ENCODE measurements at regions not wholly inside any gene's neighbourhood (a gene's known extent, or its start where the extent isn't known, plus 50 kb on each side); places are given as distances from the start of the nearest gene placed in this dataset.
A peak's percentile ranks its signal among the peaks of the same experiment; 100 is the strongest.
"Not testable (repeated sequence)": the region's sequence is repeated elsewhere in the genome, so short reads cannot be mapped to it uniquely, and the experiment has no call there.

DNA sequence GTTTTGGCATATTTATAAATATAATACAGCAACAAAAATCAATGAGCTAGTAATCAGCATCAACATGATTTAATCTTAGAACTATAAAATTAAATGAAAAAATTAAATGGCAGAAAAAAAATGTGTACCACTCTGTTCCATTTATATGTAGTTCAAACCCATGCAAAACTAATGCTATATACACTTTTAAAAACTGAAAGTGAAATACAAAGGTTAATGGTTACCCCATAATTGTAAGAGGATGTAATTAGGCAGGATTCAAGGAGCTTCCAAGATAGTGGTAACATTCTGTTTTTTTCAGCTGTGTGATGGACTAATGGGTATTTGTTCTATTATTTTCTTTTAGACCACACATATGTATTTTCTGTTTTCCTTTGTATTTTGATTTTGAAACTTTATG lies 492.1 kb downstream of the UTRN start:
- intact Hi-C loops (cut with micrococcal nuclease) = loop anchor here (10.0 kb wide), 1 partner anchor 158 kb away; no protein-coding TSS in a partner anchor
- Mint-ChIP-seq H3K36me3 (ENCODE audit: low read depth) (peaks cover 40% of the 10 kb centered on the region), H3K4me1 (ENCODE audit: low read depth) (no peaks in the 10 kb centered on the region), H3K27ac (no peak overlapping the region), H3K27me3 (ENCODE audit: insufficient read depth) (no peaks in the 10 kb centered on the region), H3K9me3 (no peaks in the 10 kb centered on the region), H3K4me3 (no peak overlapping the region)
- no peak for DNase-seq (ENCODE audit: low spot score)

DNA sequence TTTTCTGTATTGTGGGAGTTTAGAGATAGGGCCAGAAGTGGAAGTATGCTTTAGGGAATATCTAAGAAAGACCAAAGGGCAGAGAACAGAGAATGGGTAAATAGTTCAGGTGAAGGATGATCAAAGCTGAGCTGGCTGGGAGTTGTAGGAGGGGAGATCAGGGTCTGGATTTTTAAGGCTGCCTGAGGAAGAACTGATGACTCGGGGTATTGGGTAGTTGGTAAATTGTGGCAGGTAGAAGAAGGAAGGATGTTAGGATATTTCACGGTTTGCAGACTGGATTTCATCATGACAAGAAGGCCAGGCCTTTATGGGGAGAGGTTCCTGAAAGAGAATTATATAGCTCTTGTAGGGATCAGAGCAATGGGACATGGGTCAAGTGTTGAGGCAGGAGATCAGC lies 492.9 kb downstream of the UTRN start:
- peaks cover 39% of the 10 kb centered on the region for H3K36me3 Mint-ChIP-seq (ENCODE audit: low read depth)
- no peak overlapping the region for H3K4me3 Mint-ChIP-seq
- no peaks in the 10 kb centered on the region for H3K4me1 Mint-ChIP-seq (ENCODE audit: low read depth)
- intact Hi-C loops (cut with micrococcal nuclease) = loop anchor here (10.0 kb wide), 1 partner anchor 157 kb away; no protein-coding TSS in a partner anchor
- H3K27me3 Mint-ChIP-seq (ENCODE audit: insufficient read depth) = no peaks in the 10 kb centered on the region
- H3K9me3 Mint-ChIP-seq = no peaks in the 10 kb centered on the region
- H3K27ac Mint-ChIP-seq = peak overlapping the region; percentile 5
- DNase-seq (ENCODE audit: low spot score) = no peak

DNA sequence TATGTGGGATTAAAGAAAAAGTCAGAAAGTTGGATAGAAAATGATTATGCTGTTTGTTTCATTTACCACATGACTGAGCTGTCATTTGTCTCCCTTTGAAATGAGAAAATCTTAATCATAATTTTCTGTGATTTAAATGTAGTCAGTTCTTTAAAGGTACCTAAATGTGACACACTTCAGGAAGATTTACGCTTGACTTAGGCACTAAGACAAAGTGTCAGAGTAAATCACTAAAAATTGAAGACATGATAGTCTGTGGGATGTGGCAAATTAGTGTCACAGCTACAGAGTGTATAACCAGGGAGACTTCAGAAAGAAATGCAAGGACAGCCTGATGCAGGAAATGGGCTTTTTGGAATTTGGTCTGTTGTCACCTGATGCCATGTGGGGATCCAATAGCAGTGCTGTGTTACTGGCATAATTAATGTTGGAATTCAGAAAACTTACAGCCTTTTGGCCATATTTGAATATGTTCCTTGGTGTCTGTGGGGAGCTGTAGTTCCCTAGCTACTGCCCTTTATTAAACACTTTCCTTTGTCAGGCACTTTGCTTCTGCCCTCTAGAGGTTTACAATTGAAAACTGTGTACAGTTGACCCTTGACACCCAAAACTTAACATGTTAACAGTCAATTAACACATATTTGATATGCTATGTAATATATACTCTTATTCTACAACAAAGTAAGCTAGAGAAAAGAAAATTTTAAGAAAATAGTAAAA lies 493.8 kb downstream of the UTRN start:
- H3K36me3 Mint-ChIP-seq (ENCODE audit: low read depth) = peaks cover 32% of the 10 kb centered on the region
- H3K27ac Mint-ChIP-seq = no peak overlapping the region
- DNase-seq (ENCODE audit: low spot score) = no peak
- H3K4me1 Mint-ChIP-seq (ENCODE audit: low read depth) = no peaks in the 10 kb centered on the region
- H3K4me3 Mint-ChIP-seq = no peak overlapping the region
- H3K9me3 Mint-ChIP-seq = no peaks in the 10 kb centered on the region
- H3K27me3 Mint-ChIP-seq (ENCODE audit: insufficient read depth) = no peaks in the 10 kb centered on the region
- intact Hi-C loops (cut with micrococcal nuclease) = loop anchor here (10.0 kb wide), 1 partner anchor 156 kb away; no protein-coding TSS in a partner anchor

DNA sequence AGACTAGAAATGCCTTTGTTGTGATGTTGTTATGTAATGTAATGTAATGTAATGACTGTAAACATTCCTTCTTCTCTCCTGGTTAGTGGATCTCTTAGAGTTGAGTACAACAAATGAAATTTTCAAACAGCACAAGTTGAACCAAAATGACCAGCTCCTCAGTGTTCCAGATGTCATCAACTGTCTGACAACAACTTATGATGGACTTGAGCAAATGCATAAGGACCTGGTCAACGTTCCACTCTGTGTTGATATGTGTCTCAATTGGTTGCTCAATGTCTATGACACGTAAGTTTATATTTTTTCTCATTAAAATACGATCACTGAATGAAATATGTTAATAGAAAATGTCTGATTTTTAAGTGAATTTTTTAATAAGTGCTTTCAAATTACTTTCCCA lies 496.7 kb downstream of the UTRN start:
- H3K4me3 Mint-ChIP-seq = no peak overlapping the region
- H3K27me3 Mint-ChIP-seq (ENCODE audit: insufficient read depth) = no peaks in the 10 kb centered on the region
- no peak for DNase-seq (ENCODE audit: low spot score)
- no peaks in the 10 kb centered on the region for H3K4me1 Mint-ChIP-seq (ENCODE audit: low read depth)
- intact Hi-C loops (cut with micrococcal nuclease) = loop anchor here (1.0 kb wide), 1 partner anchor 199 kb away; no protein-coding TSS in a partner anchor
- no peak overlapping the region for H3K27ac Mint-ChIP-seq
- H3K36me3 Mint-ChIP-seq (ENCODE audit: low read depth) = peaks cover 15% of the 10 kb centered on the region
- H3K9me3 Mint-ChIP-seq = no peaks in the 10 kb centered on the region

DNA sequence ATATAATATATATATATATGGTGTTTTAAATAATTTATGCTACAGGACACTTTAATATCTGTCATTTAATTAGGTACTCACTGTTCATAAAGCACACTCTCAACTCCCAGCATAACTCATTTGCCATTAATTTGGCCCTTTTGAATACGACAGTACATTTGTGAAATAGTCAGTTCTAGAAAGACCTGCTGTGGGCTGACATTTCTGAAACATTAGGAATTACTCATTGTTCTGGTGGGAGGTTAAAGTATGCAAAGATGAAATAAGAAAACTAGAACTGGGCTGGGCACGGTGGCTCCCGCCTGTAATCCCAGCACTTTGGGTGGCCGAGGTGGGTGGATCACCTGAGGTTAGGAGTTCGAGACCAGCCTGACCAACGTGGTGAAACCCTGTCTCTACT lies 497.5 kb downstream of the UTRN start:
- no peaks in the 10 kb centered on the region for H3K27me3 Mint-ChIP-seq (ENCODE audit: insufficient read depth)

DNA sequence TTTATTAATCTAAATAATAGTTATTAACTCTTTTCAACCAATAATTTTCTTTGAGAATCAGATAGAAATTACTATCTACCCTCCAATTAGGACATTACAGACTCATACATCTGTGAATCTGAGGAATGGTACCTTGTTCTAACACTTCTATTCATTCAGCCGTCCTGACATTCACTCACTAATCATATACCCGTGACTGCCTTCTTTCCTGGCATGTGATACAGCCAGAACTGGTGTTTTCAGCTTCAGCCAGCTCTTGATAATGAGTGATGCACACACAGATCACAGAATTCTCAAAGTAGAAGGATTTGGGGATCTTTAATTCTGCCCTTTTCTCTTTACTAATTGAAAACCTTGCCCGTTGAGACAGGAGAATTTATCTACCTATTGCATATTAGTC lies 499.9 kb downstream of the UTRN start:
- peaks cover 14% of the 10 kb centered on the region for H3K36me3 Mint-ChIP-seq (ENCODE audit: low read depth)
- DNase-seq (ENCODE audit: low spot score) = no peak
- H3K27me3 Mint-ChIP-seq (ENCODE audit: insufficient read depth) = no peaks in the 10 kb centered on the region
- no peaks in the 10 kb centered on the region for H3K9me3 Mint-ChIP-seq
- no peak overlapping the region for H3K4me3 Mint-ChIP-seq
- H3K27ac Mint-ChIP-seq = no peak overlapping the region
- H3K4me1 Mint-ChIP-seq (ENCODE audit: low read depth) = no peaks in the 10 kb centered on the region
- intact Hi-C loops (cut with micrococcal nuclease) = no loop called here

More for the DNA sequence above, 497.5 kb downstream of the UTRN start:
- no peak overlapping the region for H3K4me3 Mint-ChIP-seq
- H3K4me1 Mint-ChIP-seq (ENCODE audit: low read depth) = no peaks in the 10 kb centered on the region
- DNase-seq (ENCODE audit: low spot score) = no peak
- H3K27ac Mint-ChIP-seq = no peak overlapping the region
- H3K36me3 Mint-ChIP-seq (ENCODE audit: low read depth) = peaks cover 14% of the 10 kb centered on the region
- H3K9me3 Mint-ChIP-seq = no peaks in the 10 kb centered on the region
- intact Hi-C loops (cut with micrococcal nuclease) = loop anchor here (1.0 kb wide), 1 partner anchor 199 kb away; no protein-coding TSS in a partner anchor

DNA sequence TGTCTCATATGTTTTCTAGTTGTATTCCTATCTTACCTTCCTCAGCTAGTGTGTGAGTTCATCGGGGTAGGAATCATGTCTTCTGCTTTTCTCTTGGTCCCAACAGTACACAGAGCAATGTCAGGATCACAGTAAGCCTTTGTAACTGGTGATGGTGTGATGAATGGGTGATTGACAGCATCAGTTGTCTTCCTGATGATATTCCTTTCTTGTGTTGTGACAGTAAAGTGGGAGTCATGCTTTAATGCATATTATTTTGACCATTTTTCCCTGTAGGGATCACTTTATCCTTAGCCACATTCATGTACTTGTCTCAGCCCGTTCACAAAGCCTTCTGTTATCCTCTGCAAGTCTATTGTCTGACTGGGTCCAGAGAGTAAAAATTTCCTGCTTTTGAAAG lies 501.7 kb downstream of the UTRN start:
- no peak for DNase-seq (ENCODE audit: low spot score)
- Mint-ChIP-seq H3K27ac (no peak overlapping the region), H3K4me1 (ENCODE audit: low read depth) (no peaks in the 10 kb centered on the region), H3K9me3 (no peaks in the 10 kb centered on the region), H3K27me3 (ENCODE audit: insufficient read depth) (no peaks in the 10 kb centered on the region), H3K4me3 (no peak overlapping the region), H3K36me3 (ENCODE audit: low read depth) (peaks cover 12% of the 10 kb centered on the region)
- intact Hi-C loops (cut with micrococcal nuclease) = no loop called here

DNA sequence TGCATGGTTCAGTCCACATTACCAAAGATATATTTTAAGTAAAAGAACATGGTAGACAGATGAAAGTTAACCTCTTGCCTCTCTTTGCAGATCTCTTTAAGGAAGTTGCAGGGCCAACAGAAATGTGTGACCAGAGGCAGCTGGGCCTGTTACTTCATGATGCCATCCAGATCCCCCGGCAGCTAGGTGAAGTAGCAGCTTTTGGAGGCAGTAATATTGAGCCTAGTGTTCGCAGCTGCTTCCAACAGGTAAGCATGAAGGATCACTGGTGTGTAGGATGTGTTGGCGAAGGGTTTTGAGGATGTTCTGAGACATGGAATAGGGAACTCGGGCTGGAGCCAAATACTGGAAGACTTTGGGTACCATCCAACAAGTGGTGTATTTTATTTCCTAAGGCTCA lies 508.6 kb downstream of the UTRN start:
- H3K4me3 Mint-ChIP-seq = no peak overlapping the region
- H3K9me3 Mint-ChIP-seq = peaks cover 9% of the 10 kb centered on the region
- no peaks in the 10 kb centered on the region for H3K27me3 Mint-ChIP-seq (ENCODE audit: insufficient read depth)
- H3K36me3 Mint-ChIP-seq (ENCODE audit: low read depth) = peaks cover 36% of the 10 kb centered on the region
- no peaks in the 10 kb centered on the region for H3K4me1 Mint-ChIP-seq (ENCODE audit: low read depth)
- H3K27ac Mint-ChIP-seq = no peak overlapping the region
- intact Hi-C loops (cut with micrococcal nuclease) = no loop called here
- DNase-seq (ENCODE audit: low spot score) = no peak

DNA sequence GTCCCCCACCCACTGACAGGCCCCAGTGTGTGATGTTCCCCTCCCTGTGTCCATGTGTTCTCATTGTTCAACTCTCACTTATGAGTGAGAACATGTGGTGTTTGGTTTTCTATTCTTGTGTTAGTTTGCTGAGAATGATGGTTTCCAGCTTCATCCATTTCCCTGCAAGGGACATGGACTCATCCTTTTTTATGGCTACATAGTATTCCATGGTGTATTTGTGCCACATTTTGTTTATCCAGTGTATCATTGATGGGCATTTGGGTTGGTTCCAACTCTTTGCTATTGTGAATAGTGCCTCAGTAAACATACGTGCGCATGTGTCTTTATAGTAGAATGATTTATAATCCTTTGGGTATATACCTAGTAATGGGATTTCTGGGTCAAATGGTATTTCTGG lies 509.9 kb downstream of the UTRN start:
- intact Hi-C loops (cut with micrococcal nuclease); H3K4me1 Mint-ChIP-seq (ENCODE audit: low read depth); H3K9me3 Mint-ChIP-seq; H3K4me3 Mint-ChIP-seq; H3K27me3 Mint-ChIP-seq (ENCODE audit: insufficient read depth); DNase-seq (ENCODE audit: low spot score); H3K27ac Mint-ChIP-seq: not testable (repeated sequence)
- peaks cover 42% of the 10 kb centered on the region for H3K36me3 Mint-ChIP-seq (ENCODE audit: low read depth)

DNA sequence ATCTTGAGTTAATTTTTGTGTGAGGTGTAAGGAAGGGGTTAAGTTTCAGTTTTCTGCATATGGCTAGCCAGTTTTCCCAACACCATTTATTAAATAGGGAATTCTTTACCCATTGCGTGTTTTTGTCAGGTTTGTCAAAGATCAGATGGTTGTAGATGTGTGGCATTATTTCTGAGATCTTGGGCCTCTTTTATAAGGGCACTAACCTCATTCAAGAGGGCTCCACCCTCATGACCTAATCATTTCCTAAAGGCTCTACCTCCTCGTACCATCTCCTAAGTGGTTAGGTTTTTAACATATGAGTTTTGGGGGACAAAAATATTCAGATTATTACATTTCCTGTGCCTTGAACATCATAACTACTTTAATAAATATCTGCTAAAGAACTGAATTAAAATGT lies 510.9 kb downstream of the UTRN start:
- Mint-ChIP-seq H3K36me3 (ENCODE audit: low read depth) (peaks cover 42% of the 10 kb centered on the region), H3K4me3 (no peak overlapping the region), H3K9me3 (peaks cover 9% of the 10 kb centered on the region)

DNA sequence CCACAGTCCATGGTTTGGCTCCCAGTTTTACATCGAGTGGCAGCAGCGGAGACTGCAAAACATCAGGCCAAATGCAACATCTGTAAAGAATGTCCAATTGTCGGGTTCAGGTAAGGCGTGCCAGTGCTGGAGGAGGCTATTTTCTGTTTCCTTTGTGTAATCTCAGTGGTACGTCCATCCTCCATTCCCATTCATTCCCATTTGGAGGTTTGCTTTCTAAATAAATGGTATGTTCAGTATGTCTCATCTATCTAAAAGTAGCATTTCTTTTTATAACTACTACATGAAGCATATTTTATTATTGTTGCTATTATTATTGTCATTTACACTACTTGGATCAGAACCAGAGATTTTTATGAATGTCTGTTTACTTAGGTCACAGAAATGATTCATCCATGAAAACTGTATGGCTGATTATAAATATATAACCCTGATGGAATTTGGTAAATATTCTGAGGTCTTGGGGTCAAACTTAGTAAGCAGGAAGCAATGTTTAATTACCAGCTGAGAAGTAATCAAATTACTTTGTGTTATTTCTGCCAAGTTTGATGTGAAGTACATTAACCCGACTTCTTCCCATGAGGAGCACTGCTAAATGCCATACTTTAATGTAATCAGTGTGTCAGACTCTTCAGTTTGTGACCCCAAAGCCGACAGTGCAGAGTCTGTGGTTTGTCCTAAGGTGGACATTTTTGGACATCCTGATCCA lies 512.9 kb downstream of the UTRN start:
- Mint-ChIP-seq H3K4me1 (ENCODE audit: low read depth) (no peaks in the 10 kb centered on the region), H3K27me3 (ENCODE audit: insufficient read depth) (no peaks in the 10 kb centered on the region), H3K9me3 (peaks cover 9% of the 10 kb centered on the region), H3K4me3 (no peak overlapping the region), H3K27ac (no peak overlapping the region), H3K36me3 (ENCODE audit: low read depth) (peaks cover 40% of the 10 kb centered on the region)
- no peak for DNase-seq (ENCODE audit: low spot score)
- intact Hi-C loops (cut with micrococcal nuclease) = no loop called here

More for the DNA sequence above, 510.9 kb downstream of the UTRN start:
- H3K27me3 Mint-ChIP-seq (ENCODE audit: insufficient read depth) = no peaks in the 10 kb centered on the region
- no peak for DNase-seq (ENCODE audit: low spot score)
- intact Hi-C loops (cut with micrococcal nuclease) = no loop called here
- no peak overlapping the region for H3K27ac Mint-ChIP-seq
- H3K4me1 Mint-ChIP-seq (ENCODE audit: low read depth) = no peaks in the 10 kb centered on the region

DNA sequence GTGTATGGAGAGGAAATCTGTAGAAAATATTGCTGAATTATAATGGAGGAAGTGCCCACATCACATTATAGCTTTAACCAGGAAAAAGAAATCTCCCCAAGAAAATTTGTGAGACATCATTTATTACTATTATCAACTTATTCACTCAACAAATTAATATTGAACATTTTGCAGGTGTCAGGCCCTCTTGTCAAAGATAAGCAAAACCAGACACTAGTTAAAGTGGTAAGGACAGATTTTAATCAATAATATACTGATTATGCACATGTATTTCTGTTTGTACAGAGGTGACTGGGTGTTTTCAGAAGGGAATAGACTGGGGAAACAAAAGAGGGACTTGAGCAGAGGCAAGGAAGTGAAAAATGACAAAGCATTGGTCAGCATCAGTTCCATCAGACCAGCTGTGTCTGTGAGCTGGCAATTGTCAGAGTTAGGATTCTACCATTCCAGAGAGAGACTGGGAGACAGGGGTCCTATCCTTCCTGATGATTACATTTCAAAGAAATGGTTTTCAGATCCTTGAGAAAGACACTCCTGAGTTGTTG lies 519.2 kb downstream of the UTRN start:
- Mint-ChIP-seq H3K36me3 (ENCODE audit: low read depth) (peaks cover 13% of the 10 kb centered on the region), H3K9me3 (no peaks in the 10 kb centered on the region), H3K27me3 (ENCODE audit: insufficient read depth) (no peaks in the 10 kb centered on the region), H3K4me1 (ENCODE audit: low read depth) (no peaks in the 10 kb centered on the region), H3K4me3 (no peak overlapping the region), H3K27ac (no peak overlapping the region)
- no peak for DNase-seq (ENCODE audit: low spot score)
- intact Hi-C loops (cut with micrococcal nuclease) = no loop called here

DNA sequence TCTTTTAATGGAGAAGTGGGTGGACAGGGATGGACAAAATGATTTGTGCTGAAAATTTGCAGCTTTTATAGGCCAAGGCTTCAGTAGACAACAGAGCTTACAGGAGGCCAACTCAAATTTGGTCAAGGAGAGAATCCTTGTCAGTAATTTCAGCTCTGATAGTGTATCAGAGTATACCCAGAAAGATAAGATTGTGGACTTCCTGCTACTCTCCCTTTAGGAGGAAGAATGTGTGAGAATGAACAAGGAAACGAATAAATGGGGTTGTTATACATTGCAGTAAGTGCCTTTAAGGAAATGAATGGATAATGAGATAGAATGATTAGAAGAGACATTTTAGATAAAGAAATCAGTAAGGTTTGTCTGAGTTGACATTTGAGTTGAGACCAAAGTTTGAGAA lies 519.9 kb downstream of the UTRN start:
- Mint-ChIP-seq H3K27ac (no peak overlapping the region), H3K27me3 (ENCODE audit: insufficient read depth) (no peaks in the 10 kb centered on the region), H3K9me3 (no peaks in the 10 kb centered on the region), H3K4me3 (no peak overlapping the region), H3K4me1 (ENCODE audit: low read depth) (no peaks in the 10 kb centered on the region), H3K36me3 (ENCODE audit: low read depth) (peaks cover 16% of the 10 kb centered on the region)
- intact Hi-C loops (cut with micrococcal nuclease) = no loop called here
- no peak for DNase-seq (ENCODE audit: low spot score)

Measured in activated T-helper 1 cell treated with anti-CD3 and anti-CD28 coated beads, Interleukin-12 subunit alpha, Interleukin-12 subunit beta, Interleukin-2, Interleukin-4 antibody, amounts not matched to agents 30 ng/mL and 10 ng/mL and 1 ng/mL, durations not matched to agents 14 hours and 24 hours and 36 hours (primary cell).